GM18502 (cell line): ENCODE measurements at regions not wholly inside any gene's neighbourhood (a gene's known extent, or its start where the extent isn't known, plus 50 kb on each side); places are given as distances from the start of the nearest gene placed in this dataset.
A peak's percentile ranks its signal among the peaks of the same experiment; 100 is the strongest.

Source experiments
- ATAC-seq: cut with Tn5 transposase; IDR thresholded peaks from one replicate; pipeline ENCODE4 v1.9.1; 2021; ENCODE audit warnings: mild to moderate bottlenecking; ENCODE audit not compliant: unreplicated experiment, poor library complexity

DNA sequence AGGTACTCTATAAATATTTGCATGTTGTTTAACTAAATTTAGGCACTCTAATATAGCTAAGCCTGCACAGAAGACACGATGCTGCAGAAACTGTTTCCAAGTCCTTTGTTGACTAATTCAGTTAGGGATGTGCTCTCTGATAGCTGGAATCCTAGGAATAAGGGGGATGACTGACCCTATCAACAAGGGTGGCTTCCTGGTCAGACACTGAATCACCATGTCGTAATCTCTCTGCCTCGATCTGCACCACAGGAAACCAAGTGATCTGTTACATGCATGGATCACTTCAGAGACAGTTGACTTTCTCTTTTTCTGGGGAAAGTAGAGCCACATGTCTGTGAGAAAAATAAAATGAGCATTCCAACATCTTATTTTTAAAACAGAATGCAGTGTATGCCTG is 169.1 kb downstream of the GUCY2F start:
- no peak for ATAC-seq

DNA sequence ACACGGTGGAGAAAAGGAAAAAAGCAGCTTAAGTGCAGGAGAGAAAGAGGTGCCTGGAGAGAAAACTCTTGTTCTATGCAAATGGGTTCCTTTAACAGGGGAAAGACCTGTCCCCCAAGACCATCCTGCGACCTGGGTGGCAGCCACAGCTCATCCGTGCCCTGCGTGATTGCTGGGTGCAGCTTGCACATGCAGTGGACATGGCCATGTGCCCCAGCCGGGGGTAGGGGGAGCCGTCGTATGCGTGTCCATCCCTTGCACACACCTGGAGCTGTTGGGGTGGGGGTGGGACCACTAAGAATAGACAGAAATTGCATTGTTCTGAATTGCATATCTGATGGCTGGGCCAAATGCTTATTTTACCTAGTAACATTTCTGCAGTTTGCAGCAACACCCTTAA is 171.9 kb downstream of the GUCY2F start:
- ATAC-seq = no peak

- no peak for ATAC-seq
Observed at GRCh38 chrX:109301177-109301576, 180.7 kb downstream of the GUCY2F start.

- no peak for ATAC-seq
Observed at GRCh38 chrX:109300415-109300814, 181.5 kb downstream of the GUCY2F start.

- ATAC-seq = no peak
Observed at GRCh38 chrX:109299091-109299490, 182.8 kb downstream of the GUCY2F start.

DNA sequence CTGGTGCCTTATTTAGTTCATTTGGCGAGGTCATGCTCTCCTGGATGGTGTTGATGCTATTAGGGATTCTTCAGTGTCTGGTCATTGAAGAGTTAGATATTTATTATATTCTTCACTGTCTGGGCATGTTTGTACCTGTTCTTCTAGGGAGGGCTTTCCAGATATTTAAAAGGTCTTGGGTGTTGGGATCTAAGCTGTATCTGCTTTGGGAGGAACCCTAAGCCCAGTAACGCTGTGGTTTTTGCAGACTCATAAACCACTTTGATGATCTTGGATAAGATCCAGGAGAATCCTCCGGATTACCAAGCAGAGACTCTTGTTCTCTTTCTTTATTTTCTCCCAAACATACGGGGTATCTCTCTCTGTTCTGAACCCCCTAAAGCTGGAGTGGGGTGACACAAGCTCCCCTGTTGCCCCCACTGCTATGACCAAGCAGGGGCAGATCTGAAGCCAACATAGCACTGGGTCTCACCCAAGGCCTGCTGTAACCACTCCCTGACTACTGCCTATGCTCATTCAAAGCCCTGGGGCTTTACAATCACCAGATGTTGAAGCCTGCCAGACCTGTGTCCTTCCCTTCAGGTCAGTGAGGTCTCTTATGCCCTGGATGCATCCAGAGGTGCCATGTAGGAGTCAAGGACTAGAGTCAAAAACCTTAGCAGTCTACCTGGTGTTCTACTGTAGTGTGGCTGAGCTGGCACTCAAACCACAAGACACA is 187.6 kb downstream of the GUCY2F start:
- no peak for ATAC-seq

GRCh38 chrX:109283870-109284269 is 198.0 kb downstream of the GUCY2F start:
- no peak for ATAC-seq

DNA sequence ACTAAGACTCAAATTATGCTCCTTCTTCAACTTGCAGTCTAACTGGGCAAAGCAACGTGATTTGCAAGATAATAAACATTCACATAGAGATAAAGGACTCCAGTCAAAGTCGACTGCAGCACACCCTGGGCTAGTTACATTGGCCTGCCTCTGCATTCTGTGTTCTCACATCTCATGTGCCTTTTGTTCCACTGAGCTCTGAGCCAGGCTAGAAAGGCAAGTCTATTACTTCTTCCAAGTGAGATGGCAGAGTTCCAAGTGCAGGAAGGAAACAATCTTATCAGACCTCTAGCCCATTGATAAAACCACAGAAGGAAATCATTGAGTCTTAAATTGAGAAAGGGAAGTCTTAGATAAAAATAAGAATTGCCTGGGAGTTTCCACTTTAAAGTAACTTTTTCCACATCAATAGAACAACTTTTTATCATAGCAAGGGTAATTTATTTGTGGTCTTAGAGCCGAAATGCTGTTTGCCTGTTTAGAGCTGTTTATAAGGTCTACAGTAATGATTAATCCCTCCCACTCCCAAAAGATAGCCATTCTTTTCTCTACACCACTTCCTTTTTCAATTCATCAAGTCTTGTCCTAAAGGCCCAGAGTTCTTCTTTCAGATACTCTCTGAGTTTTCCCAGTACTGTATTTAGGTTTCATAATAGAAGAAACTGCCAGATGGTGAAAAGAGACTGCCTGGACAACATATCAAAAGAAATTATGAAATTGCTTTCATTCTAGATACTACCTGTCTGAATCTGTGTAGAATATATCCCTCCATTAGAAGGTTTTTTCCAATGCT is 200.2 kb downstream of the GUCY2F start:
- peak; percentile 85 for ATAC-seq

GRCh38 chrX:109274806-109275205 is 207.1 kb downstream of the GUCY2F start:
- no peak for ATAC-seq

DNA sequence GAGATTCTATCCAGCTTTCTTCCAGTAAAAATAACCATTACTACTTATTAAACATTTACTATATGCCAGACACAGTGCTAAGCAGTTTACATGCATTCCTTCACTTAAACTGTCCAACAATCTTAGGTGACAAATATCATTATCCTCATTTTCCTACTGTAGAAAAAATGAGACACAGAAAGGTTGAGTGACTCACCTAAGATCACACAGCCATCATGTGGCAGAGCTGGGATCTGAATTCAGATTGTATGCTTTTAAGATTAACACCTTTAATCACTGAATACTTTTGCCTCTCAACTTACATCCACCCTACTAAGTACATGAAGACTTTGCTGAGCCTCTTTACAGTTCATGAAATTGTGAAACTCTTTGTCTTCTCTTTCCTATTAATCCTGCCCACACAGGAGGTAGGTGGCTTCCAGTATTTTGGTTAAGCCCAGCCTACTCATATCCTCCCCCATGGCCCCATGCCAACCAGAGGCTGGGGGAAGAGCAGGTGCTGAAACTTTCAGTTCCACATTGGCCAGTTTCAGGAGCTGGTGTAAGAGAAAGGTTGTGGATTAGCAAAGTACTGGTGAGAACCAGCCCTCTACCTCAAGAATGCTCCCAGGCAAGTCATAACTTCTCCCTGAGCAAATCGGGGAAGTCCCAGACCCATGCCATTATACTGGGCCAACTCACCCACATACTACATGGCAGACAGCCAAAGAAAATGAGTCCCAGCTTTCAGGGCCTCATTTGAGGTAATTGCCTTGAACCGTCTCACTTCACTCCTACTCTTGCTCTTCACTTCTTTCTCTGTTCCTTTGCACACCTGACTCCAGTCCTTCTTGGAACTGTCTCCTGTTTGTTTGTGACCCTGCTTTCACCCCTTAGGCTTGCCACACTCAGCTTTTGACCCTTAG is 211.1 kb downstream of the GUCY2F start:
- peak; percentile 97 for ATAC-seq

DNA sequence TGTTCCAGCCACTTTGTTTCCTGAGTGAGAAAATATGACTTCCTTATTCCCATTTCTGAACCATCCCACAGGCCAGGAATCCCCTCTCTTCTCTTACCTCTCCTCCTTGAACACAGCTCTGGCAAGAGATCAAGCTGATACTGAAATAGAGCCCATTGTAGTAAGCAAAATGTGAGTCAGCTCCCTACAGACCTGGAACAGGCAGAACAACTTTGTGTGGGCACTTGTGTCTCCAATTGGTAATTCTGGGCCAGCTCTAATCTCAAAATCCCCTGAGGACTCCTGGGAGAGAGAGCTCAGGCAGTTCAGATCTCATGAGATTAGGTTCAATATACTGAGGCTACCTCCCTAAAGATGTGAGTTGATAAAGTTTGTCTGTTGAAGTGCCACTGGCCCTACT is 213.5 kb downstream of the GUCY2F start:
- ATAC-seq = no peak

- no peak for ATAC-seq
Observed at GRCh38 chrX:109266034-109266433, 215.9 kb downstream of the GUCY2F start.

GRCh38 chrX:109264878-109265277 is 217.0 kb downstream of the GUCY2F start:
- peak; percentile 54 for ATAC-seq

- ATAC-seq = no peak
Observed at GRCh38 chrX:109261279-109261678, 220.6 kb downstream of the GUCY2F start.

GRCh38 chrX:109252789-109253188 is 229.1 kb downstream of the GUCY2F start:
- no peak for ATAC-seq

- ATAC-seq = no peak
Observed at GRCh38 chrX:109218761-109219160, 263.1 kb downstream of the GUCY2F start.

GRCh38 chrX:109199726-109200125 is 282.2 kb downstream of the GUCY2F start:
- no peak for ATAC-seq

- ATAC-seq = peak; percentile 61
Observed at GRCh38 chrX:109190542-109190941, 291.3 kb downstream of the GUCY2F start.

DNA sequence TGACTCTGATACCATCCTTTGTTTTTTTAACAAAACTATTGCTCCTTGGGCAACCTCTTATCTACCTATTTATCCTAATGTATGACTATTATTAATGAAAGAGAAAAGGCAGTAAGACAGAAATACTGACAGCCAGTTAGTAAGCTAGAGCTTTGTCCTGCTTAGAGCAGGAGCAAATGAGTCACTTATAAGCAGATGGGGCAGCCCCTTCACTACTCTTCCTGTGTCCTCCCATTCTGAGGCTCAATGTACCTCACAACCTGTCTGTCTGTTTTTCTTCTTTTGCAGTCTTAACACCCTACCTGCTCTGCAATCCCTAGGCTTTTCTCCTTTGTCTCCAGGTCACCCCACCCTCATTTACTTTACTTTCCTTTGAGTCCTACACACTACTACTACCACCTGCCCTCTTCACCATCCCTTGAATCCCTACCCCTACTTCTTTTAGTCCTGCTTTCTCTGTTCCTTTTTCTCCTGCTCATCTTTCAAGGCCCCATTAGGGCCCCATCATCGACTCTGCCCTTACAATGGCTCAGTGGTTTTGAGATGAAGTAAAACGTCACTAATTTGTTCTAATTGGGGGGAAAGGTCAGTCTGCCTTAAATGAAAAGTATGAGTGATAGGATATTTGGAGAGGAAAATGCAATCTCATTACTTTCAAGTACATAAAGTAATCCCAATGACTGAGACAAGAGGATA is 294.3 kb downstream of the GUCY2F start:
- peak; percentile 78 for ATAC-seq

- ATAC-seq = no peak
Observed at GRCh38 chrX:109186939-109187338, 294.9 kb downstream of the GUCY2F start.
